Testis (tissue), 2 donors: ENCODE measurements at regions not wholly inside any gene's neighbourhood (a gene's known extent, or its start where the extent isn't known, plus 50 kb on each side); places are given as distances from the start of the nearest gene placed in this dataset.

Experiments
- DNase-seq: peaks from one replicate; pipeline ENCODE4 v3.0.0-alpha.2; 2019
- H3K27ac ChIP-seq, 2 donors: fragments of 200-600 bp; sonication (generic); one replicate each; pipeline ENCODE4 v1.5.1; 2019
- H3K27me3 ChIP-seq: fragments of 200-600 bp; sonication (generic); one replicate; pipeline ENCODE4 v1.5.1; 2019
- H3K36me3 ChIP-seq: fragments of 200-600 bp; sonication (generic); one replicate; pipeline ENCODE4 v1.5.1; 2017; ENCODE audit warnings: low read depth; ENCODE audit errors: missing control alignments
- H3K4me1 ChIP-seq: fragments of 200-600 bp; sonication (generic); one replicate; pipeline ENCODE4 v1.5.1; 2019
- H3K4me3 ChIP-seq, 2 donors: fragments of 200-600 bp; sonication (generic); one replicate each; pipeline ENCODE4 v1.5.1; 2017 to 2019
- H3K9me3 ChIP-seq: fragments of 200-600 bp; sonication (generic); one replicate; pipeline ENCODE4 v1.5.1; 2017
- CTCF ChIP-seq, 3 experiments: fragments of 450-650 bp in 2 of 3; fragments of 200-600 bp in 1 of 3; sonication (generic) in 1 of 3; IDR thresholded peaks; one replicate each; pipeline ENCODE4 v1.5.1; 2016 to 2019; ENCODE audit warnings: antibody characterized with exemption in 3 of 3, mild to moderate bottlenecking in 2 of 3, moderate library complexity in 1 of 3
- POLR2A ChIP-seq: fragments of 450-650 bp; IDR thresholded peaks from one replicate; pipeline ENCODE4 v1.6.1; 2017; ENCODE audit warnings: antibody characterized with exemption, mild to moderate bottlenecking, moderate library complexity
- WGBS, 2 donors: methylation state at CpG; one replicate each; pipeline ENCODE4 v1.1.5; 2018; 5-methylcytosine and 5-hydroxymethylcytosine counted together
- intact Hi-C: fragments of 100-400 bp; cut with DNase I; formaldehyde crosslinking; loops from one replicate; pipeline ENCODE4 v1.15.1; 2023; ENCODE audit warnings: low total_unique reads

GRCh38 chr14:98724734-98725133 lies 547.3 kb downstream of the BCL11B start:
- H3K36me3 ChIP-seq = no peaks in the 10 kb centered on the region
- no peak for DNase-seq
- no peaks in the 10 kb centered on the region for H3K4me1 ChIP-seq
- no peak overlapping the region for H3K27ac ChIP-seq
- intact Hi-C loops = no loop called here
- no peaks in the 10 kb centered on the region for H3K27me3 ChIP-seq
- 54 to 58% methylated on average over 9 of the region's 9 CpGs for WGBS, 2 donors
- H3K9me3 ChIP-seq = no peaks in the 10 kb centered on the region
- H3K4me3 ChIP-seq = no peak overlapping the region
- TF ChIP-seq CTCF (IDR thresholded peaks at IDR 0.05) = no peak
- TF ChIP-seq POLR2A = no peak

GRCh38 chr14:98725191-98725590 lies 546.8 kb downstream of the BCL11B start:
- H3K9me3 ChIP-seq = no peaks in the 10 kb centered on the region
- TF ChIP-seq CTCF (IDR thresholded peaks at IDR 0.05) = no peak
- TF ChIP-seq POLR2A = no peak
- H3K27ac ChIP-seq = no peak overlapping the region
- H3K4me1 ChIP-seq = no peaks in the 10 kb centered on the region
- no peak for DNase-seq
- intact Hi-C loops = no loop called here
- H3K36me3 ChIP-seq = no peaks in the 10 kb centered on the region
- H3K27me3 ChIP-seq = no peaks in the 10 kb centered on the region
- 33 to 52% methylated on average over 7 of the region's 7 CpGs for WGBS, 2 donors
- H3K4me3 ChIP-seq = no peak overlapping the region

DNA sequence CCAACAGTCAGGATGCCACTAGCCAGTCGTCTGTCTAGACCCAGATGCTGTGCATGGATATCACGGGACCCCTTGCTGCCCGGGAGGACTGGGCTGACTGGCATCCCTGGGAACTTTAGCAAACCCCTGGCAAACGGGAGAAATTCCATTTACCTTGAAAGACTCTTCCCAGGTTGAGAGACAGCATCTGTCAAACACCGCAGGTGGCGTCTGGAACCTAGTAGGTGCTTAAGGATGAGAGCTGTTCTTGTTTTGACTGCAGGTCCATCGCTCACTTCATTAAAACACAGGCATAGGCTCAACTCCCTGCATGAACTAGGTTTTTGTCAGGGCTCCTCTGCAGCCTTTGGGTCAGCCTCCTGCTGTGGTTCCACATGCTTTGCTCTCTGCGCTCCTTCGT lies 546.3 kb downstream of the BCL11B start:
- intact Hi-C loops = no loop called here
- no peaks in the 10 kb centered on the region for H3K27me3 ChIP-seq
- no peaks in the 10 kb centered on the region for H3K4me1 ChIP-seq
- H3K27ac ChIP-seq = no peak overlapping the region
- TF ChIP-seq CTCF (IDR thresholded peaks at IDR 0.05) = no peak
- TF ChIP-seq POLR2A = no peak
- H3K9me3 ChIP-seq = no peaks in the 10 kb centered on the region
- no peaks in the 10 kb centered on the region for H3K36me3 ChIP-seq
- 74 to 82% methylated on average over 9 of the region's 9 CpGs for WGBS, 2 donors
- DNase-seq = no peak
- no peak overlapping the region for H3K4me3 ChIP-seq

- 81 to 87% methylated on average over 11 of the region's 11 CpGs for WGBS, 2 donors
These were observed 545.2 kb downstream of the BCL11B start for GRCh38 chr14:98726585-98727405.

More at GRCh38 chr14:98726585-98727405, 545.2 kb downstream of the BCL11B start:
- Histone ChIP-seq H3K36me3 (no peaks in the 10 kb centered on the region), H3K4me3 (no peak overlapping the region), H3K27me3 (no peaks in the 10 kb centered on the region), H3K9me3 (no peaks in the 10 kb centered on the region), H3K27ac (no peak overlapping the region), H3K4me1 (no peaks in the 10 kb centered on the region)
- no peak for DNase-seq
- TF ChIP-seq CTCF (IDR thresholded peaks at IDR 0.05) (no peak), POLR2A (no peak)
- intact Hi-C loops = no loop called here
